SK-N-SH treated with all-trans-retinoic acid at 6 μM for 48 hours (cell line): ENCODE measurements at regions not wholly inside any gene's neighbourhood (a gene's known extent, or its start where the extent isn't known, plus 50 kb on each side); places are given as distances from the start of the nearest gene placed in this dataset.
"Not testable (repeated sequence)": the region's sequence is repeated elsewhere in the genome, so short reads cannot be mapped to it uniquely, and the experiment has no call there.

Source experiments
- ATAC-seq: fragments of 200-7000 bp; cut with Tn5 transposase; 3 replicates; pipeline ENCODE4 v1.9.1; 2020; ENCODE audit warnings: mild to moderate bottlenecking, moderate library complexity
- BACH2 ChIP-seq: fragments of 250-450 bp; sonication (Bioruptor Pico); IDR thresholded peaks from 2 replicates; pipeline ENCODE4 v1.9.0; 2021; ENCODE audit warnings: mild to moderate bottlenecking, borderline replicate concordance
- CREB5 ChIP-seq: fragments of 250-450 bp; sonication (Bioruptor Pico); IDR thresholded peaks from 2 replicates; pipeline ENCODE4 v1.5.1; 2020; ENCODE audit warnings: low read depth, mild to moderate bottlenecking, moderate library complexity
- CSDC2 ChIP-seq: fragments of 250-450 bp; sonication (Bioruptor Pico); IDR thresholded peaks from 2 replicates; pipeline ENCODE4 v1.5.0; 2020; ENCODE audit warnings: mild to moderate bottlenecking, moderate library complexity
- CSRNP3 ChIP-seq: fragments of 250-450 bp; sonication (Bioruptor Pico); IDR thresholded peaks from 2 replicates; pipeline ENCODE4 v1.5.1; 2021; ENCODE audit warnings: mild to moderate bottlenecking, moderate library complexity
- ESRRG ChIP-seq: fragments of 250-450 bp; sonication (Bioruptor Pico); IDR thresholded peaks from 2 replicates; pipeline ENCODE4 v1.6.1; 2021; ENCODE audit warnings: mild to moderate bottlenecking
- GLIS3 ChIP-seq: fragments of 250-450 bp; sonication (Bioruptor Pico); IDR thresholded peaks from 2 replicates; pipeline ENCODE4 v1.5.0; 2020; ENCODE audit warnings: mild to moderate bottlenecking, moderate library complexity
- ISL1 ChIP-seq: fragments of 250-450 bp; sonication (Bioruptor Pico); IDR thresholded peaks from 2 replicates; pipeline ENCODE4 v2.1.2; 2022; ENCODE audit warnings: mild to moderate bottlenecking, moderate library complexity
- PATZ1 ChIP-seq: fragments of 250-450 bp; sonication (Bioruptor Pico); IDR thresholded peaks from 2 replicates; pipeline ENCODE4 v1.8.0; 2020; ENCODE audit warnings: mild to moderate bottlenecking, moderate library complexity, borderline replicate concordance
- POU6F1 ChIP-seq: fragments of 250-450 bp; sonication (Bioruptor Pico); IDR thresholded peaks from 2 replicates; pipeline ENCODE4 v1.8.0; 2021; ENCODE audit warnings: low read depth, mild to moderate bottlenecking, moderate library complexity, borderline replicate concordance
- PPARA ChIP-seq: fragments of 250-450 bp; sonication (Bioruptor Pico); IDR thresholded peaks from 2 replicates; pipeline ENCODE4 v1.5.0; 2020; ENCODE audit warnings: mild to moderate bottlenecking, borderline replicate concordance
- RARB ChIP-seq: fragments of 250-450 bp; sonication (Bioruptor Pico); IDR thresholded peaks from 2 replicates; pipeline ENCODE4 v1.8.0; 2021; ENCODE audit warnings: mild to moderate bottlenecking, moderate library complexity
- SNAI2 ChIP-seq: fragments of 250-450 bp; sonication (Bioruptor Pico); IDR thresholded peaks from 2 replicates; pipeline ENCODE4 v1.5.0; 2020; ENCODE audit warnings: mild to moderate bottlenecking, moderate library complexity
- TCF4 ChIP-seq: fragments of 250-450 bp; sonication (Bioruptor Pico); IDR thresholded peaks from 2 replicates; pipeline ENCODE4 v1.8.0; 2021; ENCODE audit warnings: mild to moderate bottlenecking, moderate library complexity, borderline replicate concordance
- ZC3H10 ChIP-seq: fragments of 250-450 bp; sonication (Bioruptor Pico); IDR thresholded peaks from 2 replicates; pipeline ENCODE4 v1.5.1; 2021; ENCODE audit warnings: mild to moderate bottlenecking, moderate library complexity
- ZFP3 ChIP-seq: fragments of 250-450 bp; sonication (Bioruptor Pico); IDR thresholded peaks from 2 replicates; pipeline ENCODE4 v1.5.0; 2020; ENCODE audit warnings: mild to moderate bottlenecking, moderate library complexity
- ZFP30 ChIP-seq: fragments of 450-650 bp; formaldehyde crosslinking; IDR thresholded peaks from 2 replicates; pipeline ENCODE4 v1.5.0; 2022; ENCODE audit warnings: mild to moderate bottlenecking, moderate library complexity
- ZNF565 ChIP-seq: fragments of 450-650 bp; formaldehyde crosslinking; conservative IDR thresholded peaks from 2 replicates; pipeline ENCODE4 v1.5.0; 2020; ENCODE audit warnings: low read depth, mild to moderate bottlenecking, moderate library complexity
- ZNF8 ChIP-seq: fragments of 450-650 bp; formaldehyde crosslinking; IDR thresholded peaks from 2 replicates; pipeline ENCODE4 v1.5.0; 2020; ENCODE audit warnings: mild to moderate bottlenecking, moderate library complexity

DNA sequence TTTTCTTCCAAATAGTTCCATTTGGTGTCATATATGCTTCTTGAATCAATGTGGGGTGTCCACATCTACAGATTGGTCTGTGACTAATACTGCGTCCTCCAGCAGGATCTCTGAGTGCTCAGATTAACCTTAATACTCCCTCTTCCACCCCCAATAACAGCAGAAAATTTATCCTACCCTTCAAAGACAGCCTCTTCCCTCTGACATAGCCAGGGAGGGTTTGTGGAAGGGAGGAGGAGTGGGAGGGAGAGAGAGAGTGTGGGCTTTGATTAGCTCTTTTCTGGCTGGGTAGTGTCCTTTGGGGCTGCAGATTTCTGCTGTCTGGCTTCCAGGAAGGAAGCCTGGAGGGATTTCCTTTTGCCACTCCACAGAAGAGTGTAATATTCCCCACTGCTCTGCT lies 220.7 kb downstream of the TTC6 start:
- ATAC-seq: no peak

DNA sequence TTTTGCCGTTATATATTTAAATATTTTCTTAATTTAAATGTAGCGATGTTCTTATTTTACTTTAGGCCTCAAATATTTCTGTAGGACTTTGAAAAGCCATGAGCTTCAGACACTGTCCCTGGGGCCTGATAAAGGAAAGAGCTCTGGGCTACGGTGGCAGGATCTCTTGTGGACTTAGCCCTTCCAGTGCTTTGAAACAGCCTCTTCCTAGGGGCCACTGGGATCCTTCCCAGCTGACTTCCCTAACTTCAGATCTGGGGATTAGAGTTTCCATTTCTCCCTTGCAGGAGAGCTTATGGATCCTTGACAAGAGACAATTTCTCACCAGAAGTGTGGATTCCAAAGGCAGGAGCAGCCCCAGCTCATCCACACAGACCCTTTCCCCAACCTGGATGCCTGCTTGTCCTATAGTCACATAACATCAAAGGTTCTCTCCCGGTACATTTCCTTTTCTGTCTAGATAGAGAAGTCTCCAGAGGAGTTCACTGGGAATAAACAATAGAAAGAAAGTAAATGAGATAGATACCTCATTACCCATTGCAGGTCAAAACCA lies 221.4 kb downstream of the TTC6 start:
- TF ChIP-seq PPARA (CRISPR knock-in tag) (no peak), CREB5 (CRISPR knock-in tag) (no peak), POU6F1 (CRISPR knock-in tag) (no peak), ISL1 (CRISPR knock-in tag) (no peak), CSDC2 (CRISPR knock-in tag) (no peak), ZFP3 (no peak), ZC3H10 (no peak), SNAI2 (CRISPR knock-in tag) (no peak), ZFP30 (no peak), ZNF565 (CRISPR knock-in tag) (no peak), CSRNP3 (CRISPR knock-in tag) (no peak), GLIS3 (CRISPR knock-in tag) (no peak)
- no peak for ATAC-seq

More for the DNA sequence above, 220.7 kb downstream of the TTC6 start:
- TF ChIP-seq ISL1 (CRISPR knock-in tag) (no peak), GLIS3 (CRISPR knock-in tag) (no peak), CREB5 (CRISPR knock-in tag) (no peak), ZNF565 (CRISPR knock-in tag) (no peak), BACH2 (CRISPR knock-in tag) (no peak), CSDC2 (CRISPR knock-in tag) (no peak), CSRNP3 (CRISPR knock-in tag) (no peak), ZFP3 (no peak), POU6F1 (CRISPR knock-in tag) (no peak), PATZ1 (CRISPR knock-in tag) (no peak), ZFP30 (no peak)

DNA sequence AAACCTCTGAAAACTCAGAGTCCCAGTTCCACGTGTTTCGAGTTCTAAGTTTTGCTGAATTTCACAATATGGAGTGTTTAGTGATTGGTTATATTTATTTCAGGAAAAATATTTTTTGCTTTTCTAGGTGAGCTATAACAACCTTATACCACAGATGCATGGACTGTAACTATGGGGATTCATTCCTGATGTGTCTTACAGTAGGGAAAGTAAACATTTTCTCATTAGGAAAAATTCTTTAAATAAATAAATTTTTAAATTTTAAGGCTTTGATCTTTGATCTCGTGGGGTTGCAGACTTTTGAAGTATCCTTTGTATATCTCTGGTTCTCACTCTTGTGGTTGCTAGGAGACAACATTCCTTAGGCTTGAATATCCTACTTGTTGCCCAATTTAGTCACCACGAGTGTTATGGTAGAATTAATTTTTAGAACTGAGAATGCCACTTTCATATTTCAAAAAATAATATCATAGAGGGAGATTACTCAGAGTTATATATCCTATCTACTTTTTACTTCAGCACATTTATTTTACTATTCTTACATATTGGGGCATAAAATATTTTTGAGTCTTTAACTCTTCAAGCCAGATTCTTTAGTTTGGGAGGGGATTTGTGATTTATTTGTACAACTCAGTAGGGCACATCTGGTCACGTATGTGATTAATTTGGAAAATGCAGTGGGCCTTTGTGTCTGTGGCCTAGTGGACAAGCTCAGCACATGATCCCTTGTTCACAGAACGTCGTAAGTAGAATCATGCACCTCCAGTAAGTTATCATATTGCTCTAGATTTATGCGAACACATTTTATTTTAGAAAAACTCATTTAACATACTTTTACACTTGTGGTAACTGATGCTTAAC lies 224.0 kb downstream of the TTC6 start:
- no peak for ATAC-seq
- TF ChIP-seq ESRRG (CRISPR knock-in tag) (no peak), GLIS3 (CRISPR knock-in tag) (no peak), ZC3H10 (no peak), ZFP3 (no peak), RARB (no peak), BACH2 (CRISPR knock-in tag) (no peak), CSDC2 (CRISPR knock-in tag) (no peak), ZNF8 (CRISPR knock-in tag) (no peak), ZFP30 (no peak), TCF4 (no peak)

GRCh38 chr14:37820810-37821209 lies 225.4 kb downstream of the TTC6 start:
- ATAC-seq: not testable (repeated sequence)
